ENCODE measurements at regions not wholly inside any gene's neighbourhood (a gene's known extent, or its start where the extent isn't known, plus 50 kb on each side); places are given as distances from the start of the nearest gene placed in this dataset.

DNA sequence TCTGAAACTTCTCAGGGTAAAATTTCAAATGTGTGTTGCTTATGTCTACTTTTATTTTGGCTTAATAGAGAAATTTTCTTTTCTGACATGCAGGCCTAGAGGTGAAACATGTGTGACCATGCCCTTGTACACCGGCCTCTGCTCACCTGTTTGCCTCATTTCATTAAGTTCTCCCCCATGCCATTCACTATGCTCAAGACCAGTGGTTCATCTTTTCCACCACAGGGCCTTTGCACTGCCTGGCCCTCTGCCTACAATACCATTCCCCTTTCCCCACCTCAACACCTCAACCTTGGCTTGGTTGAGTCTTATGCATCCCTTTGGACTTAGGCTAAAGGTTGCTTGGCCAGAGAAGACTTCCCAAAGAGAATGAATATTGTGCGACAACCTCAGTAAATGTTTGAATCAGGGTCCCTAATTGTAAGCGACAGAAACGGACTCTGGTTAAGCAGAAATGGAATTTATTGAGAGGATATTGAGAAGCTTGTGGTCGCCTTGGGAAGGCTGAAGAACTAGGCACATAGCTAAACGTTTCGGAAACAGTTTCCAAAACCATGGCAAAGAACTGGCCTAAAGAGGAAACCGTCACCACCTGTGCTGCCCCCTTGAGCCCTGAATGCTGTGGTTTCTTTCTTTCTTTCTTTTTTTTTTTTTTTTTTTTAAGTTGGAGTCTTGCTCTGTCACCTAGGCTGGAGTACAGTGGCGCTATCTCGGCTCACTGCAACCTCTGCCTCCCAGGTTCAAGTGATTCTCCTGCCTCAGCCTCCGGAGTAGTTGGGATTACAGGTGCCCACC, 152.2 kb downstream of the SOX4 start:
- ChIA-PET POLR2A (no interaction called here), CTCF (interaction anchor here (0.6 to 0.7 kb wide), 2 partner anchors 17 to 81 kb away, joined by 3 read pairs; no protein-coding TSS in a partner anchor)
- peak overlapping the region in 1 of 2 experiments; percentile 48; a peak in 1 of 6 replicates for H3K27ac ChIP-seq
- DNase-seq (ENCODE audit: low read depth in 1 of 2, low spot score in 1 of 2), result no peak
- WGBS (ENCODE audit: missing lambda C conversion rate), result 87% methylated on average over 11 of the region's 11 CpGs
- no peaks in the 10 kb centered on the region for H3K9me3 ChIP-seq
- no peak for TF ChIP-seq HOXA7 (CRISPR knock-in tag; IDR thresholded peaks at IDR 0.05)
- TF ChIP-seq POLR2AphosphoS2 (conservative IDR thresholded peaks at IDR 0.05; ENCODE audit: low read length), result no peak
- no peak overlapping the region for H3K4me3 ChIP-seq
- no peak for FAIRE-seq
- no peak for ATAC-seq
- H3K4me2 ChIP-seq, result no peak overlapping the region
- H3K4me1 ChIP-seq, result peaks cover 44% of the 10 kb centered on the region

- H3K4me2 ChIP-seq, result no peak overlapping the region
- FAIRE-seq (no peak), DNase-seq (ENCODE audit: low read depth in 1 of 2, low spot score in 1 of 2) (no peak), ATAC-seq (no peak)
- H3K4me1 ChIP-seq, result peaks cover 37% of the 10 kb centered on the region
- no peak for TF ChIP-seq MYC (IDR thresholded peaks at IDR 0.05; ENCODE audit: borderline replicate concordance, low read length)
- no peak for TF ChIP-seq CHD2 (IDR thresholded peaks at IDR 0.05; ENCODE audit: low read length, partially characterized antibody)
- no peak for TF ChIP-seq EP300 (IDR thresholded peaks at IDR 0.05)
- TF ChIP-seq ZFP36 (IDR thresholded peaks at IDR 0.05; ENCODE audit: borderline replicate concordance, partially characterized antibody), result no peak
- TF ChIP-seq, protein P1, sequence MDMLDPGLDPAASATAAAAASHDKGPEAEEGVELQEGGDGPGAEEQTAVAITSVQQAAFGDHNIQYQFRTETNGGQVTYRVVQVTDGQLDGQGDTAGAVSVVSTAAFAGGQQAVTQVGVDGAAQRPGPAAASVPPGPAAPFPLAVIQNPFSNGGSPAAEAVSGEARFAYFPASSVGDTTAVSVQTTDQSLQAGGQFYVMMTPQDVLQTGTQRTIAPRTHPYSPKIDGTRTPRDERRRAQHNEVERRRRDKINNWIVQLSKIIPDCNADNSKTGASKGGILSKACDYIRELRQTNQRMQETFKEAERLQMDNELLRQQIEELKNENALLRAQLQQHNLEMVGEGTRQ (IDR thresholded peaks at IDR 0.05), result no peak
- TF ChIP-seq KDM5A (IDR thresholded peaks at IDR 0.05), result no peak
- H3K4me3 ChIP-seq, result no peak overlapping the region
- CTCF ChIA-PET, result no interaction called here
- POLR2A ChIA-PET, result interaction anchor here (1.0 kb wide), 1 partner anchor 22 kb away, joined by 3 read pairs; no protein-coding TSS in a partner anchor
- WGBS (ENCODE audit: missing lambda C conversion rate), result 71% methylated on average over 4 of the region's 4 CpGs
- peak overlapping the region in 1 of 2 experiments; percentile 45; a peak in 1 of 6 replicates for H3K27ac ChIP-seq
- H3K9me3 ChIP-seq, result no peaks in the 10 kb centered on the region
Observed at GRCh38 chr6:21747441-21747840, 153.9 kb downstream of the SOX4 start.

DNA sequence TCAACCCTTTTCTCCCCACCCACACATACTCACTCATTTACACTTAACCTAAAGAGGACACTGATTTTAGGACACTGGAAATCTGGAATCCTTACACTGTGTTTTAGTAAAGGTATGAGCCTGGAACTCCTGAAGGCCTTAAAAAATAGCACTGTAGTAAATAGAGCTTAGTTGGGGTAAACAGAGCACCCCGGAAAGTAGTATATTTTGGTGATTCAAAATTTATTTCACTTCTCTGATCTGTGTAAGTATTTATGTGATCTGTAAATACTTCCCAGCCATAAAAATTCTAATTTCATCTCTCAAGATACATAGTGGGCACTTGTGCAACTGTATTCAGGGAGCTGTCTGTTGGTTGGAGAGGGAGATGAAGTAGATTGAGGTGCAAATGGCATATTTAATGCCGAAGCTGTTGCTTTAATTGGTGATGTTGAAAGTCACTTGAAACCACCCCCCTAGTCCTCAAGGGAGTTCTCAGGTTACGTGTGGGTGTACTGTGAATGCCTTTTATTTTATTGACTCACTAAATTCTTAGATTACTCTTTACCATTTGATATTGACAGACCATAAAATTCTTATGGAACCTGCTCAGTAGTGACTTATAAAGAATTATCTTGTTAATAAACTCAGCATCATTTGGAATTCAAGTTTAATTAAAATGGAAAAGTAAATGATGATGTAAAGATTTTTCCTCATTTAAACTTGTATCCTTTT, 154.9 kb downstream of the SOX4 start:
- DNase-seq (ENCODE audit: low read depth in 1 of 2, low spot score in 1 of 2) (no peak), FAIRE-seq (no peak), ATAC-seq (no peak; a peak in 1 of 6 replicates)
- Histone ChIP-seq H3K9me3 (no peaks in the 10 kb centered on the region), H3K27ac (peak overlapping the region; percentile 52 to 62), H3K4me1 (peaks cover 40% of the 10 kb centered on the region), H3K4me2 (peak overlapping the region; percentile 41), H3K4me3 (no peak overlapping the region)
- ChIA-PET CTCF (interaction anchor here (0.6 to 1.0 kb wide), 2 partner anchors 54 to 1103 kb away, joined by 3 read pairs; no protein-coding TSS in a partner anchor), POLR2A (no interaction called here)
- TF ChIP-seq NR3C1 (IDR thresholded peaks at IDR 0.05), result no peak
- TF ChIP-seq TP53 (CRISPR knock-in tag; IDR thresholded peaks at IDR 0.05), result no peak
- TF ChIP-seq, protein P2, sequence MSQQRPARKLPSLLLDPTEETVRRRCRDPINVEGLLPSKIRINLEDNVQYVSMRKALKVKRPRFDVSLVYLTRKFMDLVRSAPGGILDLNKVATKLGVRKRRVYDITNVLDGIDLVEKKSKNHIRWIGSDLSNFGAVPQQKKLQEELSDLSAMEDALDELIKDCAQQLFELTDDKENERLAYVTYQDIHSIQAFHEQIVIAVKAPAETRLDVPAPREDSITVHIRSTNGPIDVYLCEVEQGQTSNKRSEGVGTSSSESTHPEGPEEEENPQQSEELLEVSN (IDR thresholded peaks at IDR 0.05; ENCODE audit: borderline replicate concordance, low read depth), result no peak
- TF ChIP-seq, protein P1 (IDR thresholded peaks at IDR 0.05), result no peak
- no peak for TF ChIP-seq HES2 (IDR thresholded peaks at IDR 0.05)
- TF ChIP-seq HOXB13 (CRISPR knock-in tag; IDR thresholded peaks at IDR 0.05; ENCODE audit: low read depth), result no peak
- TF ChIP-seq POLR2AphosphoS2 (conservative IDR thresholded peaks at IDR 0.05; ENCODE audit: low read length), result no peak
- no peak for TF ChIP-seq MAFK (IDR thresholded peaks at IDR 0.05; ENCODE audit: partially characterized antibody)
- TF ChIP-seq HMGXB4 (CRISPR knock-in tag; IDR thresholded peaks at IDR 0.05; ENCODE audit: borderline replicate concordance), result no peak
- no peak for TF ChIP-seq SREBF2 (IDR thresholded peaks at IDR 0.05)
- TF ChIP-seq NFE2L2 (conservative IDR thresholded peaks at IDR 0.05; ENCODE audit: low read length), result no peak
- no peak for TF ChIP-seq ESRRA (IDR thresholded peaks at IDR 0.05; ENCODE audit: borderline replicate concordance, low read length)
- no peak for TF ChIP-seq MAZ (IDR thresholded peaks at IDR 0.05; ENCODE audit: borderline replicate concordance, low read depth, low read length)
- 17% methylated on average over 3 of the region's 3 CpGs for WGBS (ENCODE audit: missing lambda C conversion rate)

Measured in A549 (cell line).